Esophagus (tissue), 2 donors: ENCODE measurements at regions not wholly inside any gene's neighbourhood (a gene's known extent, or its start where the extent isn't known, plus 50 kb on each side); places are given as distances from the start of the nearest gene placed in this dataset.

Experiments
- H3K27ac ChIP-seq, 2 donors: one replicate each; pipeline ENCODE4 v1.5.1; 2013; ENCODE audit warnings: low read depth in 2 of 2, mild to moderate bottlenecking in 2 of 2, inconsistent platforms in 1 of 2, low read length in 1 of 2, moderate library complexity in 1 of 2
- H3K27me3 ChIP-seq, 2 donors: one replicate each; pipeline ENCODE4 v1.6.1; 2013; ENCODE audit warnings: low read length in 2 of 2, control low read depth in 1 of 2, mild to moderate bottlenecking in 1 of 2; ENCODE audit not compliant: insufficient read depth in 2 of 2, control insufficient read depth in 1 of 2
- H3K36me3 ChIP-seq, 2 donors: one replicate each; pipeline ENCODE4 v1.6.1; 2013; ENCODE audit warnings: low read length in 1 of 2; ENCODE audit not compliant: control insufficient read depth in 2 of 2, insufficient read depth in 2 of 2
- H3K4me1 ChIP-seq, 2 donors: one replicate each; pipeline ENCODE4 v1.6.1; 2013; ENCODE audit warnings: low read length in 1 of 2; ENCODE audit not compliant: control insufficient read depth in 2 of 2, insufficient read depth in 2 of 2
- H3K4me3 ChIP-seq, 2 donors: one replicate each; pipeline ENCODE4 v1.5.1; 2013; ENCODE audit warnings: low read length in 2 of 2, mild to moderate bottlenecking in 2 of 2, low read depth in 1 of 2, moderate library complexity in 1 of 2
- H3K9me3 ChIP-seq, 2 donors: one replicate each; pipeline ENCODE4 v1.6.1; 2013; ENCODE audit warnings: mild to moderate bottlenecking in 2 of 2, low read depth in 1 of 2, low read length in 1 of 2, moderate library complexity in 1 of 2; ENCODE audit not compliant: control insufficient read depth in 2 of 2, insufficient read depth in 1 of 2
- WGBS, 2 donors: extraction: QIAGEN DNeasy Blood & Tissue Kit; methylation state at CpG; one replicate each; pipeline ENCODE4 v1.1.7; 2013; 5-methylcytosine and 5-hydroxymethylcytosine counted together
- donor health status: healthy with polysubstance abuse.
- donor health status: Bipolar disorder and iron deficiency.

DNA sequence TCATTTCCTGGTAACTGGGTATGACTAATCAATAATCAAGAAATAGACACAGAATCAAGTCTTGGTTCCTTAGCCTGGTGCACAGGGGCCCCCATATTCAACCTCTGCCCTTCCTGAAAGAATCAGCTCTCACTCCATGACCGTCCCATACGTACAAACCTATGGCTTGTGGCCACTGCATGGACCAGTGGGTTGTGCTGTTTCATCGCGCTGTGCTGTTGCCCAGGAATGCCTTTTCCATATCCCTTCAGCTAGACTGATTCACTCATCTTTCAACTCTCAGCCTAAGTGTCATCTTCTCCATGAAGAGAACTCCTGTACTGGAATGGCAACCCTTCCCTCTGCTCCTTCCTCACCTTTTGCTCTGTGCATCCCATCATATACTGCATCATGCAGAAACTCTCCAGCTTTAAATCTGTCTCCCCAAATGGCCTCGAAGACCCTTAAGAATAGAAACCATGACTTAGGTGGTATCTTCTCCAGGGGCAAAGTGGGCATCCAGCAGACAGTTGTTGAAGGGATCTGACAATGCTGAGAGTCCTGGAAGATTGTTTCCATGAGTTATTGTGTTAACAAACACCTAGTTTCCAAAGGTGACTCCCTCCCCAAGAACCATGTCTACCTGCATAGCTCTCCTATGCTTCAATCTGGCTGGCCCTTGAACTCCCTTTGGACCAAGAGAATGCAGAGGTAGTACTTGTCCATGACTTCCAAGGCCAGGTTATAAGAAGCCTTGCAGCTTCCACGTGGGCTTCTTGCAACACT, 180.8 kb downstream of the ACTL7B start:
- peak overlapping the region; percentile 85 to 87 for H3K27ac ChIP-seq
- H3K4me1 ChIP-seq = peaks cover 0 to 5% of the 10 kb centered on the region in 2 donors
- 88 to 90% methylated on average over 6 of the region's 6 CpGs for WGBS, 2 donors
- H3K27me3 ChIP-seq = no peaks in the 10 kb centered on the region
- H3K9me3 ChIP-seq = no peaks in the 10 kb centered on the region
- no peaks in the 10 kb centered on the region for H3K36me3 ChIP-seq
- H3K4me3 ChIP-seq = no peak overlapping the region

DNA sequence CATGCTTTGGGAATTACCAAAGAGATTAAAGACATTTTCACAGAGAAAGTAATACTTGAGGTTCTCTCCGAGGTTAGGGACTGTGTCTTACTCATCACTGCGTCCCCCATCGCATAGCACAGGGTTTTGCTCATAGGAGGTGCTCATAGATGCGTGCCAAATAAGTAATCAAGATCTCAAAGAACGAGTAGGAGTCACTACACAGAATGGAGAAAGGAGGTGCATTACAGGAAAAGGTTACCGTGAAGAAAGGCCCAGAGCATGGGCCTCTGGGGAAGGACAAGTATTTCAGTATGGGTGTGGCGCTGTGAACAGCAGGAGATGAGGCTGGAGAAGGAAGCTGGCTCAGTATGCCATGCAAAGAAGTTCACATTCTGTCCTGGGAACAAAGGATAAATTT, 182.4 kb downstream of the ACTL7B start:
- Histone ChIP-seq H3K27me3 (no peaks in the 10 kb centered on the region), H3K9me3 (no peaks in the 10 kb centered on the region), H3K36me3 (no peaks in the 10 kb centered on the region), H3K27ac (peak overlapping the region; percentile 87 to 95), H3K4me3 (no peak overlapping the region), H3K4me1 (peaks cover 0 to 9% of the 10 kb centered on the region in 2 donors)
- WGBS, 2 donors = 57 to 61% methylated on average over 7 of the region's 7 CpGs

DNA sequence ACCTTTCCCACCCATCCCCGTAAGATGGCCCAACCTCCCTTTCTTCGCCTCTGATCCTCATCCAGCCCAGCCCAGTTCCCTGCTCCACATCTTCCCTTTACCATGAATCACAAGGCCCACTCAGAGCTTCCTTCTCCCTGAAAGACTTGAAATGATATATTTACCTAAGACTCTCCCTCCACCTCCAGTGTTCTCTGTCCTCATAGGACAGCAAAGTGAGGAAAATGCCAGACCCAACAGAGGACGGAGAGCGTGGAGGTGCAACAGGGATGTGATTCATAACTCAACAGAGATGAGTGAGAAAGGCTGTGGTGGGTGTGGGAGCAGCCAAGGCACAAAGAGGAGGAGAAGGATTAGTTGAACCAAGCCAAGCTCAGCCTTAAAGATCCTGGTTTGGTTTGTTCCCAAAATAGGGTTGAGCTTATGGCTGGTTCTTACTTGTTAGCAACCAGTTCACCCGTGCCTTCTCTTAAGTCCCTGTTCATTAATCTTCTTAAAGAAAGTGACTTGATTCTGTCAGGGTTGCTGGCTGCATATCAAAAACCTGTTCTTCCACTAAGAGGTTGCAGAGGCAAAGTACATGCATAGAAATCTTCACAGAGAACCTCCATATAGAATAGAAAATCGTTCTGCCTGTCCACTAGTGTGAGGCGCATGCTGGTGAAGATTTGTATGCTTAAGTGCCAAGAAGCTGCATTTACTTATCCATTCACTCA, 183.2 kb downstream of the ACTL7B start:
- Histone ChIP-seq H3K4me1 (peaks cover 0 to 9% of the 10 kb centered on the region in 2 donors), H3K27me3 (no peaks in the 10 kb centered on the region), H3K9me3 (no peaks in the 10 kb centered on the region), H3K27ac (peak overlapping the region; percentile 87 to 96), H3K4me3 (no peak overlapping the region), H3K36me3 (no peaks in the 10 kb centered on the region)
- 47 to 65% methylated on average over 7 of the region's 7 CpGs for WGBS, 2 donors

DNA sequence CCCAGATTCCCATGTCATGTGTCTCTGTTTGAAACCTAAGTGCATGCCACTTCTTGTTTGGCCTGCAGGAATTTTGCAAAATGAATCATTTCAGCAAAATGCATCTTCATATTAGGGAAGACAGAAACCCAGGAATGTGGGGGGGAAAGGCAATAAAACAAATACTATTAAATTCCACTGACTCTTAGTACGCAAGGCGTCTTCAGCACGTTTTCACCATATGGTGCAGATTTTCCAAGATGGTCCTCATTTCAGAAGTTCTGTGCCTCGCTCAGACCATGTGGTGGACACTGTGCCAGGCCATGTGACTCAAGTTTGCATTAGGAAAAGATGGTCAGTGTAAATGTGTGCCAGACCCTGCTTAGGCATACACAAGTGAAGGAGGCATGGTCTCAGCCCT, 184.0 kb downstream of the ACTL7B start:
- H3K4me1 ChIP-seq = peaks cover 0 to 9% of the 10 kb centered on the region in 2 donors
- H3K36me3 ChIP-seq = no peaks in the 10 kb centered on the region
- no peaks in the 10 kb centered on the region for H3K9me3 ChIP-seq
- H3K27me3 ChIP-seq = no peaks in the 10 kb centered on the region
- H3K4me3 ChIP-seq = no peak overlapping the region
- WGBS, 2 donors = 51 to 69% methylated on average over 4 of the region's 4 CpGs
- peak overlapping the region; percentile 85 to 96 for H3K27ac ChIP-seq

DNA sequence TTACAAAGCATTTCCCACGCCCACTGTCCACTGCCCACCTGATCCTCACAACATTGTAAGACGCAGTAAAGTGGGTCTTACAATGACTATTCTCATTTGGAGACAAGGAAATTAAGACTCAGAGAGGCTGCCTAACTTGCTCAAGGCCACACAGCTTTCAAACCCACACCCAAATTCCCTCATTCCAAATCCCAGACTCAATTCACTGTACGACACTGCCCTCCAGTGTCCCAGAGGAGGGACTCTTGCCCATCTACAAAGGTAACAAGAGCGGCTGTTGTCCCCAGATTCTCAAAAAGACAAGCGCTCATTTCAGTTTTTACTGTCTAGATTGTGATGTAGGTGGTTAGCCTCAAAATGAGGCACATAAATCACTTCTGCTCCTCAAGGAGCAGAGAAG, 184.6 kb downstream of the ACTL7B start:
- Histone ChIP-seq H3K4me3 (no peak overlapping the region), H3K27ac (peak overlapping the region; percentile 85 to 96), H3K4me1 (peaks cover 0 to 9% of the 10 kb centered on the region in 2 donors), H3K9me3 (no peaks in the 10 kb centered on the region), H3K27me3 (no peaks in the 10 kb centered on the region), H3K36me3 (no peaks in the 10 kb centered on the region)
- WGBS, 2 donors = 73 to 75% methylated on average over 5 of the region's 5 CpGs

DNA sequence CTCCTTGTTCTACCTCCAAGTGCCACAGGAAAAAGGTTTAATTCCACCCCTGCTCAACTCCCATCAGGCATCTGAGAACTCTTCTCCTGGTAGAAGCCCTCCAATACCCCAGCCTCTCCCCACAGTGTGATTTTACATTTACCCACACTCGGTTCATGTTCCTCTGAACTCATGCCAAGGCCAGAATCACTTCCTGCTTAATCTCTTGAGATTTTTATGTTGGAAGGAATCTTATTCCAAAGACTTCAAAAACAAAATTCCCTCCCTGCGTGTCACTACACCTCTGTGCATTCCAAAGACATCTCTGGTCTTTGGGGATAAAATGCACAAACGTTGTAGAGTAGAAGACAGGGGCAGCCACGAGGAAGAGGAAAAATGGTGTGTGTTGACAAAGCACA, 186.8 kb downstream of the ACTL7B start:
- WGBS, 2 donors = 27 to 47% methylated on average over 4 of the region's 4 CpGs
- no peak overlapping the region for H3K4me3 ChIP-seq
- peak overlapping the region in 1 of 2 donors; percentile 24 for H3K27ac ChIP-seq
- no peaks in the 10 kb centered on the region for H3K9me3 ChIP-seq
- peaks cover 2 to 4% of the 10 kb centered on the region in 2 donors for H3K4me1 ChIP-seq
- no peaks in the 10 kb centered on the region for H3K36me3 ChIP-seq
- no peaks in the 10 kb centered on the region for H3K27me3 ChIP-seq

DNA sequence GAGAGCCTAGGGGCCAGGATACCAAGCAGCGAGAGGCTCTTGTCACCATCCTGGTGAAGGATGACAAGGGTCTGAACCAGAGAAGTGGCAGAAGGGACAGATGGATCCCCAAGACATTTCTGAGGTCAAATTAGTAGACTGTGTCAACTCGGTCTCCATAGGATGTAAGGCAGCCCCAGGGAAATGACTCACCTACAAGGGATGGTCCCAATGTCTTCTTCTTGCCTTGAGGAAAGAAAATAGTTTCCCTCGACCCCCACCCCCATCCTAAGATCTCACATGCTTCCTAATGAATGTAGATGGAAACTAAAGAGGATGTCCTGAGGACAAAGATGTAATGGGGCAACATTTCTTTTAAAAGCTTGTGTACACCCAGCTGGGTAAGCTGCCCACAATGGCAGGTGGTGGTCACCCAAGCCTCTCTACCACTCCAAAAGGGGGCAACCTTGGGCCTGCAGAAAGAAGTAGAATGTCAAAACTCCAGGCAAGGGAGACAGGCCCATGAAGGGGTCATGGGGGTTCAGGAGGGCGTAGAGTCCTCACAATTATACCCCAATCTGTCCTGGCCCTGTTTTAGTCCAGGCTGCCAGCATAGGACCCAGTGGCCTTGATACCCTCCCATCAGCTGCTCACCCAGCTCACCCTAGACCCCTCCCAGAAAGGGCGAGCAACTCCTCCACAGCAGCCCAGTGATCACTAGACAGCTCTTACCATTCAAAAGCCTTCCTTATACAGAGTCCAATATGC, 187.4 kb downstream of the ACTL7B start:
- Histone ChIP-seq H3K9me3 (no peaks in the 10 kb centered on the region), H3K27ac (no peak overlapping the region), H3K27me3 (no peaks in the 10 kb centered on the region), H3K4me1 (peaks cover 2 to 3% of the 10 kb centered on the region in 2 donors), H3K4me3 (no peak overlapping the region), H3K36me3 (no peaks in the 10 kb centered on the region)
- WGBS, 2 donors = 63 to 75% methylated on average over 5 of the region's 5 CpGs

DNA sequence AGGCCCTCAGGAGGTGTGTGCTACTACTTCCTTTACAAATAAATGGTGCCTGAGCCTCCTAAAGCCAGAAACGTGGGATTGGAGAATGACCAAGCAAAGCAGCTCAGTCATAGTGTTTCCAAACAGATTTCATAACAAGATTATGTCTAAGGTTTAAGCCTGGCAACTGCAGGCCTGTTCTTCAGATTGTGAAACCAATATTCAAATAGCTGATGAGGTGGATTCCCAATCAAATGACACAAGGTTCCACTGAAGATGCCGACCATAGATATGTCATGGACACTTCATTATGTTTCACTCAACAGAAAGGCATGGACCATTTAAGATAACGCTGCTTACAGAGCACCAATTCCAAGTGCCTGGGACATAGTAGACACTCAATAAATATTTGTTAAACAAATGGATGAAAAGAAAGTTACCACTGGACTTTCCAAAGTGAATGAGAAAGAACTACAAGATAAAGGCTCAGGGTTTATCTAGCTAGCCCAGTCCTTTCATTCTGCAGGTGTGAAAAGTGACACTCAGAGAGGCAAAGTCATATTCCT, 189.5 kb downstream of the ACTL7B start:
- Histone ChIP-seq H3K4me3 (no peak overlapping the region), H3K36me3 (no peaks in the 10 kb centered on the region), H3K27ac (peak overlapping the region; percentile 30 to 89), H3K27me3 (no peaks in the 10 kb centered on the region), H3K9me3 (no peaks in the 10 kb centered on the region), H3K4me1 (peaks cover 2 to 3% of the 10 kb centered on the region in 2 donors)
- WGBS, 2 donors = 48 to 49% methylated on average over 3 of the region's 3 CpGs

DNA sequence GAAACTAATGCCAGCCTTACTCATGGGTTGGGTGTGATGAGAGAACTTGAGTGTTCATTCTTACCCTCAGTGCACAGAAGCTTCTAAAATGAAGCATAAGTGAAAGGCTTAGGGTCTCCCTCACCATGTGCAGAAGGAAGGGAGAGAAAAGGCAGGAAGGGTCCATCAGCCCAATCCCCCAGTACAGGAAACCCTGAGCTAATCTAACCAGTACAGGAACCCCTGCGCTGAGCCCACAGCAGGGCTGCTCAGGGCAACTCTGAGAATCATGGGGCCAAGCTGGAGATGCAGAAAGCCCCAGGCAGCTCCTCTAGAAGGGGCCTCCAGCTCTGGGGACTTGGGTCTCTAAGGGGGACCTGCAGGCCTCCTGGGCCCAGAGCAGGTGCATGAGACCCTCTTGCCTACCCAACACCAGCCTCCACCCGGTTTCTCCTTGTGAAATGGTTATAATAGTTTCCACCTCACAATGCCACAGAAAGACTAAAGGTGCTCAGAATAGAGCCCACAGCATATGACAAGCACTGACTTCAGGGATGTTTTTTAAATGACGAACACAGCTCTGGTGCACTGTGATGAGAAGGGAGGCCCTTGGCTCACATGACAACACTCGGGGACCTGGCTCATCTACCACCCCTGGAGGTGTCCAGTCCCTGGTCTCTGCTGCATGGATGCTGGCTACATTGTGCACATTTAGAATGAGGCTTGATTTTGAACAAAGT, 190.1 kb downstream of the ACTL7B start:
- Histone ChIP-seq H3K4me3 (no peak overlapping the region), H3K27ac (peak overlapping the region; percentile 30 to 89), H3K9me3 (peaks cover 0 to 2% of the 10 kb centered on the region in 2 donors), H3K36me3 (no peaks in the 10 kb centered on the region), H3K4me1 (peaks cover 2 to 3% of the 10 kb centered on the region in 2 donors), H3K27me3 (no peaks in the 10 kb centered on the region)
- WGBS, 2 donors = 81 to 84% methylated on average over 4 of the region's 4 CpGs
